ENCODE measurements at regions not wholly inside any gene's neighbourhood (a gene's known extent, or its start where the extent isn't known, plus 50 kb on each side); places are given as distances from the start of the nearest gene placed in this dataset.

DNA sequence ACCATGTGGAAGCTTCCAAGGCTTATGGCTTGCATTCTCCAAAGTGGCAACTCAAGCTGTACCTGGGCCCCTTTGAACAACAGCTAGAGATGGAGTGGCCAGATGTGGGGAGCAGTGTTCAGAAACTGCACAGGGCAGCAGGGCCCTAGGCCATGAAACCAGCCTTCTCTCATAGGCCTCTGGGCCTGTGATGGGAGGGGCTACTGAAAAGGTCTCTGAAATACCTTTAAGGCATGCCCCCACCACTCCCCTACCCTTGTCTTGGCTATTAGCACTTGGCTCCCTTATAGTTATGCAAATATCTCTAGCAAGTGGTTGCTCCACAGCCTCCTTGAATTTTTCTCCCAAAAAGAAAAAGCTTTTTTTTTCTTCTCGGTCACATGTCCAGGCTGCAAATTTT lies 1014.6 kb downstream of the DTWD2 start:
- no peaks in the 10 kb centered on the region for H3K4me1 ChIP-seq (ENCODE audit: control insufficient read depth in 2 of 2, insufficient read depth in 2 of 2, low read length in 1 of 2)
- H3K27ac ChIP-seq (ENCODE audit: low read depth in 2 of 2, low read length in 1 of 2): no peak overlapping the region
- H3K36me3 ChIP-seq (ENCODE audit: control insufficient read depth in 2 of 2, insufficient read depth in 2 of 2, low read length in 1 of 2): no peaks in the 10 kb centered on the region
- 95 to 96% methylated on average over 1 of the region's 1 CpG for WGBS, 2 donors
- H3K4me3 ChIP-seq (ENCODE audit: low read depth in 1 of 2, low read length in 2 of 2): no peak overlapping the region
- no peaks in the 10 kb centered on the region for H3K27me3 ChIP-seq (ENCODE audit: control insufficient read depth in 1 of 2, insufficient read depth in 2 of 2, low read length in 2 of 2)
- no peaks in the 10 kb centered on the region for H3K9me3 ChIP-seq (ENCODE audit: control insufficient read depth in 2 of 2, insufficient read depth in 1 of 2, low read depth in 1 of 2, low read length in 1 of 2)

DNA sequence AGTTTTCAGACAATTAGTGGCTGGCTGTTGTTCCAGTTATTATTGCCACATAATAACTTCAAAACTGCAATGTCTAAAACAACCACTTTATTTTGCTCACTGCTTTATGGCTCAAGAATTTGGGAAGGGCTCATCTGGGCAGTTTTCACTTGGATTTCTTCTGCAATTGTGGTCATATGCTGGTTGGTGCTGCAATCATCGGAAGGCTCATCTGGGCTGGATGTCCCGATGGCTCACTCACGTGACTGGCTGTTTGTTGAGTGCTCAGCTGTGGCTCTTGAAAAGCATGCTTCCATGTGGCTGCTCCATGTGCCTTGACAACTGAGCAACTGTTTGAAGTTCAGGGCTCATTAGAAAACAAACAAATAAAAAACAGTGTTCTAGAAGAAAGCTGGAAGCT lies 1032.5 kb downstream of the DTWD2 start:
- Histone ChIP-seq H3K4me3 (ENCODE audit: low read depth in 1 of 2, low read length in 2 of 2) (no peak overlapping the region), H3K9me3 (ENCODE audit: control insufficient read depth in 2 of 2, insufficient read depth in 1 of 2, low read depth in 1 of 2, low read length in 1 of 2) (no peaks in the 10 kb centered on the region), H3K27me3 (ENCODE audit: control insufficient read depth in 1 of 2, insufficient read depth in 2 of 2, low read length in 2 of 2) (no peaks in the 10 kb centered on the region), H3K4me1 (ENCODE audit: control insufficient read depth in 2 of 2, insufficient read depth in 2 of 2, low read length in 1 of 2) (no peaks in the 10 kb centered on the region), H3K36me3 (ENCODE audit: control insufficient read depth in 2 of 2, insufficient read depth in 2 of 2, low read length in 1 of 2) (no peaks in the 10 kb centered on the region), H3K27ac (ENCODE audit: low read depth in 2 of 2, low read length in 1 of 2) (no peak overlapping the region)
- 86 to 90% methylated on average over 3 of the region's 3 CpGs for WGBS, 2 donors

DNA sequence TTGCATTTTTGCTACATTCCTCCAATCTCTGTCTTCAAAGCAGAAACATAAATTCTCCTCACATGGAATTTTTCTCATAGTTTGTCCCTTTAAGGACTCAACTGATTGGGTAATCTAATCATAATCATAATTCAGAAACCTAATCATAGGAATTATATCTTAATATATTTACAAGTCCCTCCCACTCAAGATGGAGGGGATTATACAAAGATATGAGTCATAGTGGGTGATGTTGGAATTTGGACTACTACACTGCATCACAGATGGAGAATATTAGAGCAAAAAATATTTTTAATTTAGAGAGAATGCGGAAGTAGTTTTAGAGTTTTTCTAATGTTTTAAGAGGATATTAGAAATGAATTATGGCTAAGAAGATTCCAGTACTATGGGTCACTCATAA lies 1034.0 kb downstream of the DTWD2 start:
- Histone ChIP-seq H3K27ac (ENCODE audit: low read depth in 2 of 2, low read length in 1 of 2) (no peak overlapping the region), H3K9me3 (ENCODE audit: control insufficient read depth in 2 of 2, insufficient read depth in 1 of 2, low read depth in 1 of 2, low read length in 1 of 2) (no peaks in the 10 kb centered on the region), H3K36me3 (ENCODE audit: control insufficient read depth in 2 of 2, insufficient read depth in 2 of 2, low read length in 1 of 2) (no peaks in the 10 kb centered on the region), H3K27me3 (ENCODE audit: control insufficient read depth in 1 of 2, insufficient read depth in 2 of 2, low read length in 2 of 2) (no peaks in the 10 kb centered on the region), H3K4me1 (ENCODE audit: control insufficient read depth in 2 of 2, insufficient read depth in 2 of 2, low read length in 1 of 2) (no peaks in the 10 kb centered on the region), H3K4me3 (ENCODE audit: low read depth in 1 of 2, low read length in 2 of 2) (no peak overlapping the region)
- WGBS, 2 donors: 83 to 93% methylated on average over 1 of the region's 1 CpG

DNA sequence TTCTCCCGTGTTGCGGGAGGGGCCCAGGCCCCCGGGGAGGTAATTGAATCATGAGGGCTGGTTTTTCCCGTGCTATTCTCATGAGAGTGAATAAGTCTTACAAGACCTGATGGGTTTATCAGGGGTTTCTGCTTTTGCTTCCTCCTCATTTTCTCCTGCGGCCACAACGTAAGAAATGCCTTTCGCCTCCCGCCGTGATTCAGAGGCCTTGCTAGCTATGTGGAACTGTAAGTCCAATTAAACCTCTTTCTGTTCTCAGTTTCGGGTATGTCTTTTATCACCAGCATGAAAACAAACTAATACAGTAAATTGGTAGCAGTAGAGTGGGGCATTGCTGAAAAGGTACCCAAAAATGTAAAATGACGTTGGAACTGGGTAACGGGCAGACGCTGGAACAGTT lies 1035.1 kb downstream of the DTWD2 start:
- Histone ChIP-seq H3K36me3 (ENCODE audit: control insufficient read depth in 2 of 2, insufficient read depth in 2 of 2, low read length in 1 of 2) (no peaks in the 10 kb centered on the region), H3K9me3 (ENCODE audit: control insufficient read depth in 2 of 2, insufficient read depth in 1 of 2, low read depth in 1 of 2, low read length in 1 of 2) (no peaks in the 10 kb centered on the region), H3K27ac (ENCODE audit: low read depth in 2 of 2, low read length in 1 of 2) (no peak overlapping the region), H3K27me3 (ENCODE audit: control insufficient read depth in 1 of 2, insufficient read depth in 2 of 2, low read length in 2 of 2) (no peaks in the 10 kb centered on the region), H3K4me3 (ENCODE audit: low read depth in 1 of 2, low read length in 2 of 2) (no peak overlapping the region), H3K4me1 (ENCODE audit: control insufficient read depth in 2 of 2, insufficient read depth in 2 of 2, low read length in 1 of 2) (no peaks in the 10 kb centered on the region)
- WGBS, 2 donors: 94% methylated on average over 13 of the region's 13 CpGs

DNA sequence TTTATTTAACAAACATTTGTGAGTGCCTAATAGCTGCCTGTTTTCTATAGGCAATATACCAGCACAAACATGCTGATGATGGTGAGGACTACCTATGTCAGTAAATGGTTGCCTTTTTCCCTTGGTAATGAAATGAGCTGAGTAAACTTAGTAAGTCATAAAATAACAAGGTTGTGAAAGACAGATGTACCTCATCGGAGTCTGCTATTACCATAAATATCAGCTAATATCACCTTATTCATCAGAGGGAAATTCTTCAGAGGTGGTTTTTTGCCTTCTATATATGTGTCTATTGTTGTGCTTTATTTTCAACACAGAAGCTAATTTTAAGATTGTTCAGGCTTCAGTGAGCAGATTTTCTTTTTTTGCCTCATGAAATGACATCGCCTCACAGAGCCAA lies 1040.5 kb downstream of the DTWD2 start:
- Histone ChIP-seq H3K4me3 (ENCODE audit: low read depth in 1 of 2, low read length in 2 of 2) (no peak overlapping the region), H3K4me1 (ENCODE audit: control insufficient read depth in 2 of 2, insufficient read depth in 2 of 2, low read length in 1 of 2) (no peaks in the 10 kb centered on the region), H3K36me3 (ENCODE audit: control insufficient read depth in 2 of 2, insufficient read depth in 2 of 2, low read length in 1 of 2) (no peaks in the 10 kb centered on the region), H3K27ac (ENCODE audit: low read depth in 2 of 2, low read length in 1 of 2) (no peak overlapping the region), H3K9me3 (ENCODE audit: control insufficient read depth in 2 of 2, insufficient read depth in 1 of 2, low read depth in 1 of 2, low read length in 1 of 2) (no peaks in the 10 kb centered on the region), H3K27me3 (ENCODE audit: control insufficient read depth in 1 of 2, insufficient read depth in 2 of 2, low read length in 2 of 2) (no peaks in the 10 kb centered on the region)
- 92 to 95% methylated on average over 2 of the region's 2 CpGs for WGBS, 2 donors

DNA sequence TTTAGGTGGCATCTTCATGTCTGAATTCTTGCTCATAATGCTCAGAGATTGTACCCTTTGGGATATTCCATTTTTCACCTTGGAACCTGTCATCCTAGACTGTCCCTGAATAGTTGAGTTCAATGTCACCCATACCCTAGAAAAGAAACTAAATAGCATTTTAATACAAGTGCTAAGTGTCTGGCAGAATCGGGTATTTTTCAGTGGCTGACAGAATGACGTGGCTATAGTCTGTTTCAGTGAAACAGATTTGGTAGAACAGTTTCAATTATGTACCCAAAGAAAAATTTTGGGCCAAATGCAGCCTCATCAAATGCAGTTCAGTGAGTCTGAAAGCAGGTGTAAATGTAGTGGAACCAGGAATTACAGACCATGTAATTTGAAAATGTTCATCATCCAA lies 1041.2 kb downstream of the DTWD2 start:
- H3K9me3 ChIP-seq (ENCODE audit: control insufficient read depth in 2 of 2, insufficient read depth in 1 of 2, low read depth in 1 of 2, low read length in 1 of 2): no peaks in the 10 kb centered on the region
- H3K36me3 ChIP-seq (ENCODE audit: control insufficient read depth in 2 of 2, insufficient read depth in 2 of 2, low read length in 1 of 2): no peaks in the 10 kb centered on the region
- no peak overlapping the region for H3K4me3 ChIP-seq (ENCODE audit: low read depth in 1 of 2, low read length in 2 of 2)
- WGBS, 2 donors: 70 to 78% methylated on average over 2 of the region's 2 CpGs
- no peaks in the 10 kb centered on the region for H3K4me1 ChIP-seq (ENCODE audit: control insufficient read depth in 2 of 2, insufficient read depth in 2 of 2, low read length in 1 of 2)
- H3K27ac ChIP-seq (ENCODE audit: low read depth in 2 of 2, low read length in 1 of 2): no peak overlapping the region
- H3K27me3 ChIP-seq (ENCODE audit: control insufficient read depth in 1 of 2, insufficient read depth in 2 of 2, low read length in 2 of 2): no peaks in the 10 kb centered on the region

DNA sequence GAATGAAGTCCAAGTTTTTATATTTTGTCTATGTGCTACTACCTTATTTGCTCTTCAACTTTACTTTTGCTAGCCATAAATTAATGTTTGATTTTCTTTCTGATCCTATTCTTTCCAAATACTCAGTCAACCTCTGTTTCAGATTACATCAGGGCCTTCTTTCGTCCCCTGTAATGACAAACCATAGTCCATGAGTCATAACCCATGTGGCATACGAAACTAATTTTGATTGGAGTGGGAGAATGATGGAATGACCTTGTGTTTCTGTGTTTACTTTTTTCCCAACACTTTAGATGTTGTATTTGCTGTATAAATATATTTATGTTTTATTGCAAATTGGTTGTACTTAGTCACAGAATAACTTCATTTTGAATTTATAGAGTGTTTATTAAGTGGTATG lies 1043.1 kb downstream of the DTWD2 start:
- no peaks in the 10 kb centered on the region for H3K27me3 ChIP-seq (ENCODE audit: control insufficient read depth in 1 of 2, insufficient read depth in 2 of 2, low read length in 2 of 2)
- no peaks in the 10 kb centered on the region for H3K36me3 ChIP-seq (ENCODE audit: control insufficient read depth in 2 of 2, insufficient read depth in 2 of 2, low read length in 1 of 2)
- H3K9me3 ChIP-seq (ENCODE audit: control insufficient read depth in 2 of 2, insufficient read depth in 1 of 2, low read depth in 1 of 2, low read length in 1 of 2): no peaks in the 10 kb centered on the region
- H3K4me3 ChIP-seq (ENCODE audit: low read depth in 1 of 2, low read length in 2 of 2): no peak overlapping the region
- no peaks in the 10 kb centered on the region for H3K4me1 ChIP-seq (ENCODE audit: control insufficient read depth in 2 of 2, insufficient read depth in 2 of 2, low read length in 1 of 2)
- no peak overlapping the region for H3K27ac ChIP-seq (ENCODE audit: low read depth in 2 of 2, low read length in 1 of 2)
- 63 to 66% methylated on average over 2 of the region's 2 CpGs for WGBS, 2 donors

DNA sequence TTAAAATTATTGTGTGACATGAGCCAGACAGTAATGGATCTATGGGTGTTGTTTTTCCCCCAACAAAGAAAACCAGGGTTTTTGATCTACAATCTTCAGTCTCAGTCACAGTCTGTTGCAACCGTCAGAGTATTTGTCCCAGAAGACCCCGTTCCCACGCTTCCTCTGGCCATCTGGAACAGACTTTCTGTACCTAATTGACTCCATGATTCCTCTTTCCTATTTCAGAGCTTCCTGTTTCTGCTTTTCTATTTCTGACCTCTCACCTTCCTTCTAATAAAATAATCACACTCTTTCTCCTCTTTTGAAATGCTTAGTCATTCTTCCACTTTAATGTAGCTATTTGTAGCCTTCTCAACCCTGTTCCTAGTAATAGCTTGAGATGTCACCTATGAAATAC lies 1044.8 kb downstream of the DTWD2 start:
- no peak overlapping the region for H3K27ac ChIP-seq (ENCODE audit: low read depth in 2 of 2, low read length in 1 of 2)
- H3K4me1 ChIP-seq (ENCODE audit: control insufficient read depth in 2 of 2, insufficient read depth in 2 of 2, low read length in 1 of 2): no peaks in the 10 kb centered on the region
- no peaks in the 10 kb centered on the region for H3K27me3 ChIP-seq (ENCODE audit: control insufficient read depth in 1 of 2, insufficient read depth in 2 of 2, low read length in 2 of 2)
- WGBS, 2 donors: 47 to 52% methylated on average over 3 of the region's 3 CpGs
- H3K4me3 ChIP-seq (ENCODE audit: low read depth in 1 of 2, low read length in 2 of 2): no peak overlapping the region
- H3K36me3 ChIP-seq (ENCODE audit: control insufficient read depth in 2 of 2, insufficient read depth in 2 of 2, low read length in 1 of 2): no peaks in the 10 kb centered on the region
- H3K9me3 ChIP-seq (ENCODE audit: control insufficient read depth in 2 of 2, insufficient read depth in 1 of 2, low read depth in 1 of 2, low read length in 1 of 2): peaks cover 0 to 2% of the 10 kb centered on the region in 2 donors

DNA sequence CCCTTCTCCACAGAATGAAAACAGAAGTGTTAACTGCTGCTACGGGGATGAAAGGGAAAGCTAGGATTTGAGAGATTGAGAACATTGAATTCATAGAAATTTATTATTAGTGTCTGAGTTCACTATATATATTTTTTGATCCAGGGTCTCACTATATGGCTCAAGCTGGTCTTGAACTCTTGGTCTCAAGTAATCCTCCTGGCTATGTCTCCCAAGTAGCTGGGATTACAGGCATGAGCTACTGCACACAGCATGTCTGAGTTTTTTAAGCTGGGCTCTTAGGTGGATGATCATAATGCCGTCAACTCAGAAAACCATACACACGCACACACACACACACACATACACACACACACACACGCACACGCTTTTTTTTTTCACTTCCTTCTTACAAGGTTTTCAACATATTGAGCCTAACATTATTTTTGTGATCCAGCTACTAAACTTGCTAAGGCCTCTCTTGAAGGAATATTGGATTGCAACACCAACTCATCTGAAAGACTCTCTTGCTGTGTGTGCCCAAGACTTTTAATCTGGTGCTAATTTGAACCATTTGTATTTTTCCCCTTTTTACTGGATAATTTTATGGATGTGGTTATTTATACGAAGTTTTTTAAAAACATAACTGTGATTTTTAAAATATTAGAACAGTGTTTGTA lies 1045.4 kb downstream of the DTWD2 start:
- Histone ChIP-seq H3K9me3 (ENCODE audit: control insufficient read depth in 2 of 2, insufficient read depth in 1 of 2, low read depth in 1 of 2, low read length in 1 of 2) (peaks cover 0 to 2% of the 10 kb centered on the region in 2 donors), H3K4me3 (ENCODE audit: low read depth in 1 of 2, low read length in 2 of 2) (no peak overlapping the region), H3K27me3 (ENCODE audit: control insufficient read depth in 1 of 2, insufficient read depth in 2 of 2, low read length in 2 of 2) (no peaks in the 10 kb centered on the region), H3K4me1 (ENCODE audit: control insufficient read depth in 2 of 2, insufficient read depth in 2 of 2, low read length in 1 of 2) (no peaks in the 10 kb centered on the region), H3K27ac (ENCODE audit: low read depth in 2 of 2, low read length in 1 of 2) (no peak overlapping the region), H3K36me3 (ENCODE audit: control insufficient read depth in 2 of 2, insufficient read depth in 2 of 2, low read length in 1 of 2) (no peaks in the 10 kb centered on the region)
- 82 to 83% methylated on average over 6 of the region's 6 CpGs for WGBS, 2 donors

DNA sequence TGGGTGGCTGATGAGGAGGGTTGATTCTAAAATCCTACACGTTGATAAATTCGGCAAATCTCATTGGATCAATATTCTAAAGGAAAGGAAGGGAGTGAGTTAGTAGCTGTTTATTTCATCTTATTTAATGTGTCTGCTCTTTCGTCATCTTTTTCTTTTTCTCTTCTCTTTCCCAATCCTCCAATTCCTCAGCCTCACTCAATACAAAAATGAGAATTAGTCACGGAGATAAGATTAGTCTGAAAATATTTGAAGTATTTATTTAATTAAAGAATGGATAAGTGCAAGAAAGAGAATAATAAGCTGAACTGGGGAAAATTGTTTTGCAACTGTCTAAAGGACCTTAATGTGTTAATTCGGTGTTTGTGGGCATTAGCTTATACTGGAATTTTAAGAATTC lies 1095.1 kb downstream of the DTWD2 start:
- Histone ChIP-seq H3K27ac (ENCODE audit: low read depth in 2 of 2, low read length in 1 of 2) (no peak overlapping the region), H3K36me3 (ENCODE audit: control insufficient read depth in 2 of 2, insufficient read depth in 2 of 2, low read length in 1 of 2) (no peaks in the 10 kb centered on the region), H3K27me3 (ENCODE audit: control insufficient read depth in 1 of 2, insufficient read depth in 2 of 2, low read length in 2 of 2) (no peaks in the 10 kb centered on the region), H3K4me1 (ENCODE audit: control insufficient read depth in 2 of 2, insufficient read depth in 2 of 2, low read length in 1 of 2) (no peaks in the 10 kb centered on the region), H3K9me3 (ENCODE audit: control insufficient read depth in 2 of 2, insufficient read depth in 1 of 2, low read depth in 1 of 2, low read length in 1 of 2) (no peaks in the 10 kb centered on the region), H3K4me3 (ENCODE audit: low read depth in 1 of 2, low read length in 2 of 2) (no peak overlapping the region)
- 80 to 82% methylated on average over 5 of the region's 5 CpGs for WGBS, 2 donors
